Heart left ventricle (tissue), 16 donors: ENCODE measurements at regions not wholly inside any gene's neighbourhood (a gene's known extent, or its start where the extent isn't known, plus 50 kb on each side); places are given as distances from the start of the nearest gene placed in this dataset.
A peak's percentile ranks its signal among the peaks of the same experiment; 100 is the strongest.
"Not testable (repeated sequence)": the region's sequence is repeated elsewhere in the genome, so short reads cannot be mapped to it uniquely, and the experiment has no call there.

ENCODE experiments used
- ATAC-seq, 4 donors: fragments of 200-7000 bp; cut with Tn5 transposase; one replicate each; pipeline ENCODE4 v1.9.1; 2020 to 2022; ENCODE audit warnings: moderate library complexity in 4 of 4, mild to moderate bottlenecking in 3 of 4, moderate number of reproducible peaks in 1 of 4
- DNase-seq, 5 donors: peaks; one replicate each; pipeline ENCODE4 v3.0.0-alpha.2; 2020
- H3K27ac ChIP-seq, 12 donors: fragments of 200-600 bp; sonication (generic) in 4 of 12; one replicate each; pipeline versions ENCODE4 v1.5.0 to v1.8.0; 2016 to 2022; ENCODE audit warnings: mild to moderate bottlenecking in 2 of 12
- H3K27me3 ChIP-seq, 9 donors: fragments of 200-600 bp; sonication (generic) in 2 of 9; one replicate each; pipeline versions ENCODE4 v1.5.1 to v1.8.0; 2016 to 2022; ENCODE audit warnings: mild to moderate bottlenecking in 3 of 9
- H3K36me3 ChIP-seq, 9 donors: fragments of 200-600 bp; sonication (generic) in 2 of 9; one replicate each; pipeline versions ENCODE4 v1.5.0 to v1.8.0; 2018 to 2022; ENCODE audit warnings: mild to moderate bottlenecking in 2 of 9
- H3K4me1 ChIP-seq, 12 donors: fragments of 200-600 bp; sonication (generic) in 4 of 12; one replicate each; pipeline versions ENCODE4 v1.5.0 to v1.8.0; 2016 to 2022; ENCODE audit warnings: mild to moderate bottlenecking in 3 of 12
- H3K4me3 ChIP-seq, 12 donors: fragments of 200-600 bp; sonication (generic) in 4 of 12; one replicate each; pipeline versions ENCODE4 v1.5.0 to v1.8.0; 2017 to 2022; ENCODE audit warnings: mild to moderate bottlenecking in 9 of 12, moderate library complexity in 4 of 12
- H3K9me3 ChIP-seq, 12 donors: fragments of 200-600 bp; sonication (generic) in 4 of 12; one replicate each; pipeline versions ENCODE4 v1.5.0 to v1.8.0; 2016 to 2022; ENCODE audit warnings: mild to moderate bottlenecking in 1 of 12
- POLR2A ChIP-seq, 2 donors: fragments of 450-650 bp; IDR thresholded peaks; one replicate each; pipeline ENCODE4 v1.6.1; 2017; ENCODE audit warnings: antibody characterized with exemption in 2 of 2, mild to moderate bottlenecking in 2 of 2, moderate library complexity in 2 of 2
- WGBS, 4 donors: extraction: QIAGEN DNeasy Blood & Tissue Kit in 2 of 4; methylation state at CpG; one replicate each; pipeline versions ENCODE4 v1.1.5 to v1.1.7; 2013 to 2018; 5-methylcytosine and 5-hydroxymethylcytosine counted together
- intact Hi-C, 10 donors: fragments of 100-400 bp; cut with DNase I; formaldehyde crosslinking; loops; one replicate each; pipeline versions ENCODE4 v1.11.1 to v1.14.2; 2022
- TF ChIP-seq, protein P1 (sequence below), 12 donors: fragments of 200-600 bp; sonication (generic) in 4 of 12; IDR thresholded peaks; one replicate each; pipeline versions ENCODE4 v1.5.0 to v1.8.0; 2018 to 2022; ENCODE audit warnings: antibody characterized with exemption in 12 of 12, mild to moderate bottlenecking in 5 of 12
- donor health status: ischemic (EF 13 %, LVEDD 7.1; RV severe dilation, severe dysfunction).
- donor health status: healthy with polysubstance abuse.
- donor health status: DM: no; HTN: yes; CAD: no.
- donor health status: DM: no; HTN: no; CAD: no.
- donor health status: ischemic (EF 25% LVEDD 6.9; RV normal size, moderate dysfunction).
- donor health status: ischemic (EF 25% LVEDD 5.7; RV mildly dilated, moderate dysfunction).
- donor health status: healthy.
- donor health status: DM: yes; HTN: yes; CAD: no.
- donor health status: ischemic (EF 35%, LVEDD 5.7; RV mildly dilated, moderate dysfunction).
- donor health status: nonischemic (EF 11% LVEDD 7.7; RV severe dilation, severe dysfunction).
- donor health status: DM: yes; HTN: yes; CAD: no.
- donor health status: PGD.
- donor health status: ischemic (EF 29% LVEDD 5.4; RV normal size, mild dysfunction).
- donor health status: nonischemic (EF 23%, LVEDD 6.1; RV moderate dilation, normal function).

DNA sequence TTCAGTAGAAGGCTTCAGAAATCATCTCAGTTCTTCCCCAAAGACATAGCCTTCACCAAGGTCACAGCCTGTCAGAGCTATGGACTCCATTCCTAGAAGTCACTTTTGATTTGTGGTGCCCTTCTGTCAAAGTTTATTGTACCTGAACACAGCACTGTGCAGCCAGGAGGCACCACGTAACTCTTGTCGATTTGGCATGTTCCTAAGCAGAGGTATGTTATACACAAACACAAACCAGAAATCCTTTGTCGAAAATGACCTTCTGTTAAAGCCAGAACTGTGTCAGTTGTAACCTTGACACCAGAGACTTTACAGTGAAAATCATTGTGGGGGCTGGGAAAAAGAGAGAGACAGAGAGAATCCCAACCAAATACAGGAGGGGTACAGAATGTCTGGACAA, 62.6 kb upstream of the SGPP2 start:
- H3K27ac ChIP-seq: peak overlapping the region in 1 of 12 donors; percentile 21
- H3K9me3 ChIP-seq: no peaks in the 10 kb centered on the region
- WGBS, 4 donors: 43 to 62% (median 49%) methylated on average over 3 of the region's 3 CpGs
- H3K4me3 ChIP-seq: no peak overlapping the region
- peaks cover 0 to 26% (median 2%) of the 10 kb centered on the region in 12 donors for H3K4me1 ChIP-seq
- ATAC-seq (peak in 2 of 4 donors; percentile 39 to 51), DNase-seq (no peak)
- no peaks in the 10 kb centered on the region for H3K27me3 ChIP-seq
- TF ChIP-seq, protein P1, sequence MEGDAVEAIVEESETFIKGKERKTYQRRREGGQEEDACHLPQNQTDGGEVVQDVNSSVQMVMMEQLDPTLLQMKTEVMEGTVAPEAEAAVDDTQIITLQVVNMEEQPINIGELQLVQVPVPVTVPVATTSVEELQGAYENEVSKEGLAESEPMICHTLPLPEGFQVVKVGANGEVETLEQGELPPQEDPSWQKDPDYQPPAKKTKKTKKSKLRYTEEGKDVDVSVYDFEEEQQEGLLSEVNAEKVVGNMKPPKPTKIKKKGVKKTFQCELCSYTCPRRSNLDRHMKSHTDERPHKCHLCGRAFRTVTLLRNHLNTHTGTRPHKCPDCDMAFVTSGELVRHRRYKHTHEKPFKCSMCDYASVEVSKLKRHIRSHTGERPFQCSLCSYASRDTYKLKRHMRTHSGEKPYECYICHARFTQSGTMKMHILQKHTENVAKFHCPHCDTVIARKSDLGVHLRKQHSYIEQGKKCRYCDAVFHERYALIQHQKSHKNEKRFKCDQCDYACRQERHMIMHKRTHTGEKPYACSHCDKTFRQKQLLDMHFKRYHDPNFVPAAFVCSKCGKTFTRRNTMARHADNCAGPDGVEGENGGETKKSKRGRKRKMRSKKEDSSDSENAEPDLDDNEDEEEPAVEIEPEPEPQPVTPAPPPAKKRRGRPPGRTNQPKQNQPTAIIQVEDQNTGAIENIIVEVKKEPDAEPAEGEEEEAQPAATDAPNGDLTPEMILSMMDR (IDR thresholded peaks at IDR 0.05): no peak
- no peak for TF ChIP-seq POLR2A (IDR thresholded peaks at IDR 0.05)
- intact Hi-C loops: no loop called here
- H3K36me3 ChIP-seq: no peaks in the 10 kb centered on the region

DNA sequence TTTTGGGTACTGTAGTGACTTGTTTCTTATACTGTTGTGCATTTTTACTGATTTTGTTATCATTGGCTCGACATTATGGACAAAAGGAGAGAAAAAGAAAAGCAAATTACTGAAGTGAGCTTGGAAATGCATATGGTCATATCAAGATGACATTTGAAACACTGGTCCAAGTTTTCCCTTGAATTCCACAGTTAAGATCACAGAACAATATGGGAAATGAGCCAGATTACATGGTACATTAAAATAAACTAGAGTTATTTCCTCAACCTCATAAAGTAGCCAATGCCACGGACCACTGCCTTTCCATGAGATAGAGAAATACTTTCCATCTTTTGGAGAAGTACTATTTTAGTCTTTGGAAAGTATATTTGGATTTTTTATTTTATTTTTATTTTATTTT, 62.0 kb upstream of the SGPP2 start:
- intact Hi-C loops: no loop called here
- H3K9me3 ChIP-seq: no peaks in the 10 kb centered on the region
- WGBS, 4 donors: 42 to 61% (median 50%) methylated on average over 2 of the region's 2 CpGs
- H3K27ac ChIP-seq: no peak overlapping the region
- TF ChIP-seq POLR2A (IDR thresholded peaks at IDR 0.05): no peak
- TF ChIP-seq, protein P1 (IDR thresholded peaks at IDR 0.05): no peak
- DNase-seq: no peak
- H3K36me3 ChIP-seq: no peaks in the 10 kb centered on the region
- H3K27me3 ChIP-seq: no peaks in the 10 kb centered on the region
- no peak overlapping the region for H3K4me3 ChIP-seq
- ATAC-seq: no peak
- H3K4me1 ChIP-seq: peaks cover 0 to 26% (median 2%) of the 10 kb centered on the region in 12 donors

- Histone ChIP-seq H3K27me3 (no peaks in the 10 kb centered on the region), H3K4me1 (peaks cover 0 to 18% (median 2%) of the 10 kb centered on the region in 12 donors), H3K36me3 (no peaks in the 10 kb centered on the region), H3K9me3 (peaks cover 0 to under 1% (median 0%) of the 10 kb centered on the region in 12 donors), H3K27ac (no peak overlapping the region), H3K4me3 (no peak overlapping the region)
- 42 to 53% (median 50%) methylated on average over 3 of the region's 3 CpGs for WGBS, 4 donors
- intact Hi-C loops: no loop called here
- no peak for ATAC-seq
- no peak for DNase-seq
- no peak for TF ChIP-seq POLR2A (IDR thresholded peaks at IDR 0.05)
- TF ChIP-seq, protein P1 (IDR thresholded peaks at IDR 0.05): no peak
These were observed 60.0 kb upstream of the SGPP2 start for GRCh38 chr2:222364285-222364895.

DNA sequence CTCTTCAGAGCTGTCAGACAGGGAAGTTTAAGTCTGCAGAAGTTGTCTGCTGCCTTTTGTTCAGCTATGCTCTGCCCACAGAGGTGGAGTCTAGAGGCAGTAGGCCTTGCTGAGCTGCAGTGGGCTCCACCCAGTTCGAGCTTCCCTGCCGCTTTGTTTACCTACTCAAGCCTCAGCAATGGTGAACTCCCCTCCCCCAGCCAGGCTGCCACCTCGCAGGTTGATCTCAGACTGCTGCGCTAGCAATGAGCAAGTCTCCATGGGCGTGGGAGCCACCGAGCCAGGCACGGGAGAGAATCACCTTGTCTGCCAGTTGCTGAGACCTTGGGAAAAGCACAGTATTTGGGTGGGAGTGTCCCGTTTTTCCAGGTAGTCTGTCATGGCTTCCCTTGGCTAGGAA, 56.1 kb upstream of the SGPP2 start:
- H3K36me3 ChIP-seq, DNase-seq, H3K27me3 ChIP-seq, H3K4me3 ChIP-seq, ATAC-seq, H3K27ac ChIP-seq, intact Hi-C loops: not testable (repeated sequence)
- 64 to 75% (median 66%) methylated on average over 6 to 8 of the region's 8 CpGs for WGBS, 4 donors
- H3K9me3 ChIP-seq: peaks cover 0 to 22% (median 6%) of the 10 kb centered on the region in 12 donors
- peaks cover 0 to 13% (median 0%) of the 10 kb centered on the region in 12 donors for H3K4me1 ChIP-seq

GRCh38 chr2:222372993-222373392, 51.4 kb upstream of the SGPP2 start:
- Histone ChIP-seq H3K27ac (no peak overlapping the region), H3K36me3 (no peaks in the 10 kb centered on the region), H3K4me1 (no peaks in the 10 kb centered on the region), H3K9me3 (peaks cover 0 to 37% (median 6%) of the 10 kb centered on the region in 12 donors), H3K27me3 (no peaks in the 10 kb centered on the region), H3K4me3 (no peak overlapping the region)
- 82 to 91% (median 84%) methylated on average over 3 of the region's 3 CpGs for WGBS, 4 donors
- no peak for TF ChIP-seq POLR2A (IDR thresholded peaks at IDR 0.05)
- TF ChIP-seq, protein P1 (IDR thresholded peaks at IDR 0.05): no peak
- ATAC-seq: no peak
- DNase-seq: no peak
- intact Hi-C loops: no loop called here
